ENCODE measurements at regions not wholly inside any gene's neighbourhood (a gene's known extent, or its start where the extent isn't known, plus 50 kb on each side); places are given as distances from the start of the nearest gene placed in this dataset.
"Not testable (repeated sequence)": the region's sequence is repeated elsewhere in the genome, so short reads cannot be mapped to it uniquely, and the experiment has no call there.

DNA sequence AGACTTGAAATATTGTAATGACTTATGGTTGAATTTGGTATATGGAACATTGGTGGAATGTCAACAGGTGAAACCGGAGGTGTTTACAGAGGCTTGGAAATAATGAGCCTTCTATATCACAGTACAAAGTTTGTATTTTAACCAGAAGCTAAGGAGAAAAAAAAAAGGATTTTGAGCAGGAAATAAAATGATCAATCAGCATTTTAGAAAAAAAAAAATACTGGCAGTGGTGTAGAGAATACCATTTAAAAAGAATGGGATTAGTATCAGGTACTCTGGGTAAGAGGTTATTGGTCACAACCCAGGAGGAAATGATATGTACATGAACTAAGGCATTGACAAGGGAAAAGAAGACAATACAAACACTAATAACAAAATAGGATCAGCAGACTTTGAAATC lies 587.1 kb upstream of the HTR2C start:
- Histone ChIP-seq H3K36me3 (no peaks in the 10 kb centered on the region), H3K4me1 (replicated peaks) (no peaks in the 10 kb centered on the region), H3K4me3 (no peak overlapping the region), H3K9me3 (no peaks in the 10 kb centered on the region), H3K27me3 (replicated peaks; ENCODE audit: insufficient read depth) (no peaks in the 10 kb centered on the region), H3K27ac (no peak overlapping the region)
- no peak for DNase-seq (ENCODE audit: low spot score)
- WGBS, result 88% methylated on average over 1 of the region's 1 CpG
- no peak for TF ChIP-seq POLR2A (IDR thresholded peaks at IDR 0.05)
- TF ChIP-seq, protein P1, sequence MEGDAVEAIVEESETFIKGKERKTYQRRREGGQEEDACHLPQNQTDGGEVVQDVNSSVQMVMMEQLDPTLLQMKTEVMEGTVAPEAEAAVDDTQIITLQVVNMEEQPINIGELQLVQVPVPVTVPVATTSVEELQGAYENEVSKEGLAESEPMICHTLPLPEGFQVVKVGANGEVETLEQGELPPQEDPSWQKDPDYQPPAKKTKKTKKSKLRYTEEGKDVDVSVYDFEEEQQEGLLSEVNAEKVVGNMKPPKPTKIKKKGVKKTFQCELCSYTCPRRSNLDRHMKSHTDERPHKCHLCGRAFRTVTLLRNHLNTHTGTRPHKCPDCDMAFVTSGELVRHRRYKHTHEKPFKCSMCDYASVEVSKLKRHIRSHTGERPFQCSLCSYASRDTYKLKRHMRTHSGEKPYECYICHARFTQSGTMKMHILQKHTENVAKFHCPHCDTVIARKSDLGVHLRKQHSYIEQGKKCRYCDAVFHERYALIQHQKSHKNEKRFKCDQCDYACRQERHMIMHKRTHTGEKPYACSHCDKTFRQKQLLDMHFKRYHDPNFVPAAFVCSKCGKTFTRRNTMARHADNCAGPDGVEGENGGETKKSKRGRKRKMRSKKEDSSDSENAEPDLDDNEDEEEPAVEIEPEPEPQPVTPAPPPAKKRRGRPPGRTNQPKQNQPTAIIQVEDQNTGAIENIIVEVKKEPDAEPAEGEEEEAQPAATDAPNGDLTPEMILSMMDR (IDR thresholded peaks at IDR 0.05), result no peak
- no peak for TF ChIP-seq POLR2AphosphoS5 (IDR thresholded peaks at IDR 0.05)
- intact Hi-C loops (cut with DNase I), result no loop called here

DNA sequence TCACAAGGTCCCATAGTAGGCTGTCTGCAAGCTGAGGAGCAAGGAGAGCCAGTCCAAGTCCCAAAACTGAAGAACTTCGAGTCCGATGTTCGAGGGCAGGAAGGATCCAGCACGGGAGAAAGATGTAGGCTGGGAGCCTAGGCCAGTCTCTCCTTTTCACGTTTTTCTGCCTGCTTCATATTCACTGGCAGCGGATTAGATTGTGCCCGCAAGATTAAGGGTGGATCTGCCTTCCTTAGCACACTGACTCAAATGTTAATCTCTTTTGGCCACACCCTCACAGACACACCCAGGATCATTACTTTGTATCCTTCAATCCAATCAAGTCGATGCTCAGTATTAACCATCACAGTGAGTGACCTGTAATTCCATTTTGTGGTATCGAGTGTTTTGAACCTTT lies 592.2 kb upstream of the HTR2C start:
- H3K4me3 ChIP-seq; intact Hi-C loops (cut with DNase I); H3K4me1 ChIP-seq (replicated peaks); H3K9me3 ChIP-seq; H3K27ac ChIP-seq; H3K27me3 ChIP-seq (replicated peaks; ENCODE audit: insufficient read depth); DNase-seq (ENCODE audit: low spot score); H3K36me3 ChIP-seq: not testable (repeated sequence)
- whole genome bisulfite sequencing, result 91% methylated on average over 9 of the region's 9 CpGs

DNA sequence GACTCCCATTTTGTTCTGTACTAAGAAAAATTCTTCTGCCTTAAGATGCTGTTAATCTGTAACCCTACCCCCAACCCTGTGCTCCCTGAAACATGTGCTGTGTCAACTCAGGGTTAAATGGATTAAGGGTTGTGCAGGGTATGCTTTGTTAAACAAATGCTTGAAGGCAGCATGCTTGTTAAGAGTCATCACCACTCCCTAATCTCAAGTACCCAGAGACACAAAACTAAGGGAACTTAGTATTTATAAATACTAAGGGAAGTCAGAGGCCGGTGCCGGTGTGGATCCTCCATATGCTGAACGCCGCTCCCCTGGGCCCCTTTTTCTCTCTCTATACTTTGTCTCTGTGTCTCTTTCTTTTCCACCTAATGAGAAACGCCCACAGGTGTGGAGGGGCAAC lies 593.2 kb upstream of the HTR2C start:
- H3K4me3 ChIP-seq; intact Hi-C loops (cut with DNase I); H3K9me3 ChIP-seq; H3K27me3 ChIP-seq (replicated peaks; ENCODE audit: insufficient read depth); H3K4me1 ChIP-seq (replicated peaks); DNase-seq (ENCODE audit: low spot score); H3K36me3 ChIP-seq; H3K27ac ChIP-seq: not testable (repeated sequence)
- WGBS, result 39% methylated on average over 5 of the region's 5 CpGs

DNA sequence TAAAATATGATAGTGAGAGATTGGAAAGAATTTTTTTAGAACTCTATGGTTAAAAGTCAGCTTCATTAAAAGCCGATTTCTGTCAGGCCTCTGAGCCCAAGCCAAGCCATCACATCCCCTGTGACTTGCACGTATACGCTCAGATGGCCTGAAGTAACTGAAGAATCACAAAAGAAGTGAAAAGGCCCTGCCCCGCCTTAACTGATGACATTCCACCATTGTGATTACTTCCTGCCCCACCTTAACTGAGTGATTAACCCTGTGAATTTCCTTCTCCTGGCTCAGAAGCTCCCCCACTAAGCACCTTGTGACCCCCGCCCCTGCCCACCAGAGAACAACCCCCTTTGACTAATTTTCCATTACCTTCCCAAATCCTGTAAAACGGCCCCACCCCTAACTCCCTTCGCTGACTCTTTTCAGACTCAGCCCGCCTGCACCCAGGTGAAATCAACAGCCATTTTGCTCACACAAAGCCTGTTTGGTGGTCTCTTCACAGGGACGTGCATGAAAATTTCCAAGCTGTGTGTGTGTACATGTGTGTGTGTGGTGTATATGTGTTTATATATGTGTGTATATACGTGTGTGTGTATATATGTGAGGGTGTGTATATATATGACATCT lies 595.5 kb upstream of the HTR2C start:
- H3K27ac ChIP-seq; H3K4me1 ChIP-seq (replicated peaks); H3K4me3 ChIP-seq; intact Hi-C loops (cut with DNase I); DNase-seq (ENCODE audit: low spot score); H3K9me3 ChIP-seq; H3K36me3 ChIP-seq; H3K27me3 ChIP-seq (replicated peaks; ENCODE audit: insufficient read depth): not testable (repeated sequence)
- 90% methylated on average over 9 of the region's 10 CpGs for WGBS

DNA sequence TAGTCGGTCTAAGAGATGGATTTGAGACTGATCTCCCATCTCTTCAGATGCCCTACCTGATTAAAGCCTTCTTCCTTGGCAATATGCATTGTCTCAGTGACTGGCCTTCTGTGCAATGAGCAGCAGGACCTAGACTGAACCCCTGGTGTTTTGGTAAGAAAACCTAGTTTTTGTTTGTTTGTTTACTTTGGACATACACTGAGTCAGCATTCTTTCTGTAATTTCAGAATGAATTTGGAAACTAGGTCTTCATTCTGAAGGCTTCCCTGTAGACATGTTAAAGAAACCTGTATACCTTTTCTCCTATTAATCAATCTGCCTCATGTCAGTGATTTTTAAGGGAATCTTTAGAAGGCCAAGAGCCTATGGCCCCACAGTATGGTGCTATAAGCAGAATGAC lies 597.5 kb upstream of the HTR2C start:
- 70% methylated on average over 1 of the region's 1 CpG for WGBS

GRCh38 chrX:113982766-113983165 lies 601.1 kb upstream of the HTR2C start:
- Histone ChIP-seq H3K27ac (no peak overlapping the region), H3K4me3 (no peak overlapping the region), H3K27me3 (replicated peaks; ENCODE audit: insufficient read depth) (no peaks in the 10 kb centered on the region), H3K36me3 (no peaks in the 10 kb centered on the region), H3K4me1 (replicated peaks) (no peaks in the 10 kb centered on the region), H3K9me3 (no peaks in the 10 kb centered on the region)
- TF ChIP-seq, protein P1 (IDR thresholded peaks at IDR 0.05), result no peak
- TF ChIP-seq POLR2AphosphoS5 (IDR thresholded peaks at IDR 0.05), result peak; percentile 6
- intact Hi-C loops (cut with DNase I), result no loop called here
- peak; percentile 3 for DNase-seq (ENCODE audit: low spot score)
- WGBS, result 58% methylated on average over 4 of the region's 4 CpGs

More for the DNA sequence above, 597.5 kb upstream of the HTR2C start:
- TF ChIP-seq POLR2A (IDR thresholded peaks at IDR 0.05) (no peak), POLR2AphosphoS5 (IDR thresholded peaks at IDR 0.05) (no peak)
- TF ChIP-seq, protein P1 (IDR thresholded peaks at IDR 0.05), result no peak
- intact Hi-C loops (cut with DNase I), result no loop called here
- Histone ChIP-seq H3K4me1 (replicated peaks) (no peaks in the 10 kb centered on the region), H3K4me3 (no peak overlapping the region), H3K9me3 (no peaks in the 10 kb centered on the region), H3K27ac (no peak overlapping the region), H3K27me3 (replicated peaks; ENCODE audit: insufficient read depth) (no peaks in the 10 kb centered on the region), H3K36me3 (no peaks in the 10 kb centered on the region)
- no peak for DNase-seq (ENCODE audit: low spot score)

Data from prostate gland (tissue), 2 donors.